ENCODE measurements at regions not wholly inside any gene's neighbourhood (a gene's known extent, or its start where the extent isn't known, plus 50 kb on each side); places are given as distances from the start of the nearest gene placed in this dataset.

GRCh38 chr11:92869716-92870115 lies 99.7 kb upstream of the MTNR1B start:
- no peak overlapping the region for H3K4me3 ChIP-seq (ENCODE audit: low read depth, low read length)
- in situ Hi-C loops (cut with HindIII; ENCODE audit: low sequenced_read_pairs), result no loop called here
- no peak for DNase-seq (ENCODE audit: low read depth)
- TF ChIP-seq CTCF (IDR thresholded peaks at IDR 0.05; ENCODE audit: low read depth, low read length, missing control alignments), result no peak

- in situ Hi-C loops (cut with HindIII; ENCODE audit: low sequenced_read_pairs), result no loop called here
- no peak for TF ChIP-seq CTCF (IDR thresholded peaks at IDR 0.05; ENCODE audit: low read depth, low read length, missing control alignments)
- H3K4me3 ChIP-seq (ENCODE audit: low read depth, low read length), result no peak overlapping the region
- DNase-seq (ENCODE audit: low read depth), result no peak
Measured at GRCh38 chr11:92870196-92870832, 99.1 kb upstream of the MTNR1B start.

GRCh38 chr11:92873551-92873950 lies 95.9 kb upstream of the MTNR1B start:
- in situ Hi-C loops (cut with HindIII; ENCODE audit: low sequenced_read_pairs), result no loop called here
- no peak for TF ChIP-seq CTCF (IDR thresholded peaks at IDR 0.05; ENCODE audit: low read depth, low read length, missing control alignments)
- DNase-seq (ENCODE audit: low read depth), result no peak
- no peak overlapping the region for H3K4me3 ChIP-seq (ENCODE audit: low read depth, low read length)

GRCh38 chr11:92875473-92875872 lies 94.0 kb upstream of the MTNR1B start:
- DNase-seq (ENCODE audit: low read depth), result no peak
- H3K4me3 ChIP-seq (ENCODE audit: low read depth, low read length), result no peak overlapping the region
- in situ Hi-C loops (cut with HindIII; ENCODE audit: low sequenced_read_pairs), result no loop called here
- TF ChIP-seq CTCF (IDR thresholded peaks at IDR 0.05; ENCODE audit: low read depth, low read length, missing control alignments), result no peak

GRCh38 chr11:92879086-92879485 lies 90.4 kb upstream of the MTNR1B start:
- in situ Hi-C loops (cut with HindIII; ENCODE audit: low sequenced_read_pairs), result no loop called here
- DNase-seq (ENCODE audit: low read depth), result no peak
- no peak for TF ChIP-seq CTCF (IDR thresholded peaks at IDR 0.05; ENCODE audit: low read depth, low read length, missing control alignments)
- no peak overlapping the region for H3K4me3 ChIP-seq (ENCODE audit: low read depth, low read length)

- in situ Hi-C loops (cut with HindIII; ENCODE audit: low sequenced_read_pairs), result no loop called here
- no peak for TF ChIP-seq CTCF (IDR thresholded peaks at IDR 0.05; ENCODE audit: low read depth, low read length, missing control alignments)
- H3K4me3 ChIP-seq (ENCODE audit: low read depth, low read length), result no peak overlapping the region
- DNase-seq (ENCODE audit: low read depth), result peak; percentile 53
Measured at GRCh38 chr11:92880381-92880780, 89.1 kb upstream of the MTNR1B start.
